ENCODE measurements at regions not wholly inside any gene's neighbourhood (a gene's known extent, or its start where the extent isn't known, plus 50 kb on each side); places are given as distances from the start of the nearest gene placed in this dataset.

DNA sequence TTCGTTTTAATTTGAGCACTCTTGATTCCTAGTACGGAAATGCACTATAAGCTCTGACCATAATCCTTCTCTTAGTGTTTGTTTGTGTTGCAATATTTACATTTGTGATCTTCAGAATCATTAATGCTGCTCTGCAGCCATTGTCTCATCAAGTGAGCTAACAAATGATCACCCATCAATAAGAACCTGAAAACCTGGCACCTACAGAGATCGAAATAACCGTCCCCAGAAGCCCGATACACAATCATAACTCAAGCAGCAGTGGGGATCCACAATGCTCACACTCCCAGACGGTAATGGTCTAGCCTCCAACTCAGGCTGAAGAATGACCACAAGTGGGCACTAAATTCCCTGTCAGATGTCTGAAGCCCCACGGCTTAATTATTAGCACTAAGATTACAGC is 156.0 kb upstream of the NFE2L3 start:
- TF ChIP-seq, protein P1, sequence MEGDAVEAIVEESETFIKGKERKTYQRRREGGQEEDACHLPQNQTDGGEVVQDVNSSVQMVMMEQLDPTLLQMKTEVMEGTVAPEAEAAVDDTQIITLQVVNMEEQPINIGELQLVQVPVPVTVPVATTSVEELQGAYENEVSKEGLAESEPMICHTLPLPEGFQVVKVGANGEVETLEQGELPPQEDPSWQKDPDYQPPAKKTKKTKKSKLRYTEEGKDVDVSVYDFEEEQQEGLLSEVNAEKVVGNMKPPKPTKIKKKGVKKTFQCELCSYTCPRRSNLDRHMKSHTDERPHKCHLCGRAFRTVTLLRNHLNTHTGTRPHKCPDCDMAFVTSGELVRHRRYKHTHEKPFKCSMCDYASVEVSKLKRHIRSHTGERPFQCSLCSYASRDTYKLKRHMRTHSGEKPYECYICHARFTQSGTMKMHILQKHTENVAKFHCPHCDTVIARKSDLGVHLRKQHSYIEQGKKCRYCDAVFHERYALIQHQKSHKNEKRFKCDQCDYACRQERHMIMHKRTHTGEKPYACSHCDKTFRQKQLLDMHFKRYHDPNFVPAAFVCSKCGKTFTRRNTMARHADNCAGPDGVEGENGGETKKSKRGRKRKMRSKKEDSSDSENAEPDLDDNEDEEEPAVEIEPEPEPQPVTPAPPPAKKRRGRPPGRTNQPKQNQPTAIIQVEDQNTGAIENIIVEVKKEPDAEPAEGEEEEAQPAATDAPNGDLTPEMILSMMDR (conservative IDR thresholded peaks at IDR 0.05; ENCODE audit: low read depth, low read length): peak; percentile 25; the same call in 1 of the 2 replicates
- no peak for TF ChIP-seq EZH2 (IDR thresholded peaks at IDR 0.05; ENCODE audit: borderline replicate concordance, low read depth, low read length, poor library complexity, severe bottlenecking)
